GM04503 (cell line): ENCODE measurements at regions not wholly inside any gene's neighbourhood (a gene's known extent, or its start where the extent isn't known, plus 50 kb on each side); places are given as distances from the start of the nearest gene placed in this dataset.

Experiments
- DNase-seq: peaks from one replicate; pipeline ENCODE4 v3.0.0-alpha.2; 2012; ENCODE audit warnings: low read depth

- no peak for DNase-seq
Measured at GRCh38 chr9:20291201-20291600, 331.1 kb downstream of the MLLT3 start.

DNA sequence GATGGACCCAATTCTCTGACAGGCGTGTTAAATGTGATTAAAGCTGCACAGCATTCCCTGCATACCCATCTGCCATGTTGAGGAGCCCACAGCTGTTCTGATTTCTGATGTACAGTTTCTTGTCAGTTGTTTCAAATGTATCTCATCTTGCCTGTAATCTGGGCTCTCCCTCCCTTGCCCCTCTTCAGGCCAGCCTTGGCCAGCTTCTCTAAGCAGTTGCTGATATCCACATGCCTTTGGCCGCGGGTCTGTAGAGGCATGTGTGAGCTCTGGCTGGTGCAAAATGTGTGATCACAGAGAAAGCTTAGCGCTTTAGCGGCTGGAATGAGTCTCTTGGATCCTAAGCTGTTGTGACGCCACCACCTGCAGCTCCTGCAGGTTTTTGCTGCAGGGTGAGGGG is 332.0 kb downstream of the MLLT3 start:
- DNase-seq = no peak

DNA sequence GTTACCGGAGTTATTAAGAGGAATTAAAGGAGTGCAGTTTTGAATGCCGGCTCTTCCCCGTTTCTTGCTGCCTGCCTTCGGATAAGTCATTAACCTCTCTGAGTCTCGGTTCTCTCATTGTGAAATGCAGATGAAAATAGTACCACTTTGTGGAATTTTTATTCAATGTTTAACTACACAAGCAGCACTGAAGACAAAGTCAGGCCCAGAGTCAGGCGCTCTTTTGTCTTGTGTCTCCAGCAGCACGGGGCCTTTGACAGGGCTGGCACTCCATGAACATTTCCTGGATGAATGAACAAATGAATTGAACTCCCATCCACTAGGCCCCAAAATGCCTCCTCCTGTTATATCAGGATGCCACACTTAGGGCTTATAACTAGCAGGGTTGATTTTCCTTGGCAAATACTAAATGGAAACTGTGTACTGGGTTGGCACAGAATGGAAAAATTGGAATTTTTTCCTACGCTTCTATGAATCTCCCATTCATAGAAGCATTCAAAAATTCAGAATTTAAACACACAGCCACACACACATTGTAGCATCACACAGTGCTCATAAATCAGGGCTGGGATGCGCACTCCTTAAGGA is 332.8 kb downstream of the MLLT3 start:
- DNase-seq = no peak

DNA sequence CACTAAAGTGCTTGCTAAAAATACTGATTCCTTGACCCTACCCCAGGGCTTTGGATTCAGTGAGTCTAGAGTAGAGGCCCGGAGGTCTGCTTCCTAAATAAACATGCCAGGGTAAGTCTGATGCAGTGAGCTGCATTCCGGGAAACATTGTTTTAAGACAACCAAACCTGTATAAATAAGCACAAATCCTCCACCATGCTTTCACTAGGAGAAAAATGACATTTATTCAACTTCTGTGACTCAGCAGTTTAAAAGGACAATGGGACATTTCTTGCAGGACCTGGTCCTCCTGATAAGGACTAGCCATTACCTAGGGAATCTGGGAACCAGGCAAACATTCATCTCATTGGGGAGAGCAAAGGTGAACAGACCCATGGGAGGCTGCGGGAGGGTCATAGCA is 335.3 kb downstream of the MLLT3 start:
- DNase-seq = no peak

DNA sequence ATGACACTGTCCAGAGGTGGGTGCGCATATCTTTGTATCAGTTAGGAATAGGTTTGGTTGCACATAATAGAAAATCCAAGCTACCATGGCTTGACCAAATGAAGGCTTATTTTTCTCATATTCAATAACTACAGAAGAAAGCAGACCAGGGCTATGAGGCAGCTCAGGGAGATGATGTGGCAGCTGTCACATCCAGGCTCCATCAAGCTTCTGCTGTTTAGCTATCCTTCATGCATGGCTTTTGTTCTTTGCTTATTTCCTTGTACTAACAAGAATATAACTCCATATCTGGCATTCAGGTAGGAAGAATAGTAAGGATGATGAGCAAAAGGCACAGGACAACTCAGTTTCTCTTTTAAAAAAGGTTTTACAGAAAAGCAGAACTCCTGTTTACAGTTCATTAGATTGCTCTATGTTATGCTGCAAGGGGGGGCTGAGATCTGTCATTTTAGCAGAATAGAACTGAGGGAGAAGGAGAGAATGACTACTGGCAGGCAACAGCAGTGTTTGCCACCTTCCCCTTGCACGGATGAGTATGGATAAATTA is 336.1 kb downstream of the MLLT3 start:
- DNase-seq = no peak

- DNase-seq = no peak
Measured at GRCh38 chr9:20284601-20285289, 337.6 kb downstream of the MLLT3 start.

- DNase-seq = no peak
Measured at GRCh38 chr9:20280330-20280729, 342.0 kb downstream of the MLLT3 start.

DNA sequence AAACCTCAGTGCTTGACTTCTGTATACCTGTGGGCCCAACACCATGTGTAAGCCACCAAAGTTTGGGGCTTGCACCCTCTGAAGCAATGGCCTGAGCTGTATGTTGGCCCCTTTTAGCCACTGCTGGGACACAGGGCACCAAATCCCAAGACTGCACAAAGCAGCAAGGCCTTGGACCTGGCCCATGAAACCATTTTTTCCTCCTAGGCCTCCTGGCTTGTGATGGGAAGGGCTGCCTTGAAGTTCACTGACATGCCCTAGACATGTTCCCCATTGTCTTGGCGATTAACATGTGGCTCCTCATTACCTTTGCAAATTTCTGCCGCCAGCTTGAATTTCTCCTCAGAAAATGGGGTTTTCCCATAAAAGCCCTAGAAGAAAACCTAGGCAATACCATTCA is 345.5 kb downstream of the MLLT3 start:
- DNase-seq = no peak

DNA sequence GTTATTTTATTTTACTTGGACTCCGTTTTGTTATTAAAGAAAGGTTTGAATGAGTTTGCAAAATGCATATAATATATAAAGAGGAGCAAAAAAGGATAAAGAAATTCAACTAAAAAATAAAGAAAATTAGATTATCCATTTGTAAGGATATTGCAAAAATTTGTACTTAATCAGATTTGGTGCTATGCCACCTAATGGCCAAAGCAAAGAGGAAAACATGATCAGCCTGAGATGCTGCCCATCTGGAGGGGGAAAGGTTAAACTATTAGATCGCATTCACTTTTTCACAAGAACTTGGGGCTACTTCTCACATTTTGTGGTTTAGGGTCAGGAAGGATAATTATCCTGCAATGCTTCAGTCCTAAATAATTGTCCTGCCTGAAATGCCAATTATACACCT is 350.6 kb downstream of the MLLT3 start:
- DNase-seq = no peak

DNA sequence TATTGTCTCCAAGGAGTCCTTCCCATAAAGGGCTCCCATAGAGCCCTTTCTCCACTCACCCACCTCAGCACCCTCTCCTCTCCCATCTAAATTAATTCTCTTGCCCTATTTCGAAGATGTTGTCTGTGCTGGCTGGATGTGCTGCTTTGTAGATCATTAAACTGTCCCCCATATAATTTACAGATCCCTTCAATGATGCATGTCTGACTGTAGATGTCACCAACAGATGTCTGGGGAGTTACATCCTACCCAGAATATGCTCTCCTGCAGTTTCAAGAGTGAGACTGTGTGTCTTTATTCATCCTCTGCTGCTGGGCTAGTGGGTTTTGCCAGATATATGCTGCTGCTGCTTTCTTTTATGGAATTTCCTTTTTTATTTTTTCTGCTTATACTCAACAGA is 351.2 kb downstream of the MLLT3 start:
- DNase-seq = peak; percentile 15

GRCh38 chr9:20270161-20270560 is 352.1 kb downstream of the MLLT3 start:
- no peak for DNase-seq

DNA sequence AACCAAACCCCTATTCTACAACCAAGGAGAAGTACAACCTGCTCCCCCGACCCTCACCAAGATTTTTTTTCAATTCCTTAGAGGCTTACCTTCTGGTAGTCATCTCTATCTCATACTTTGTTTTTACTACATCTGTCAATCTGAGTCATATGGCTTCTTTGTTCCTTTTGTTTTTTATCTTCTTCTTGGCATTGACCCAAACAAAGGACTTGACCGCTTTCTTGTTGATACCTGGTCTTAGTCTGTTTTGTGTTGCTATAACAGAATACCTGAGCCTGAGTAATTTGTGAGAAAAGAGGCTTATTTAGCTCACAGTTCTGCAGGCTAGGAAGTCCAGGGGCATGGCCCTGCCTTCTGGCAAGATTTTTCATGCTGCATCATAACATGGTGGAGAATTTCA is 352.7 kb downstream of the MLLT3 start:
- DNase-seq = no peak

DNA sequence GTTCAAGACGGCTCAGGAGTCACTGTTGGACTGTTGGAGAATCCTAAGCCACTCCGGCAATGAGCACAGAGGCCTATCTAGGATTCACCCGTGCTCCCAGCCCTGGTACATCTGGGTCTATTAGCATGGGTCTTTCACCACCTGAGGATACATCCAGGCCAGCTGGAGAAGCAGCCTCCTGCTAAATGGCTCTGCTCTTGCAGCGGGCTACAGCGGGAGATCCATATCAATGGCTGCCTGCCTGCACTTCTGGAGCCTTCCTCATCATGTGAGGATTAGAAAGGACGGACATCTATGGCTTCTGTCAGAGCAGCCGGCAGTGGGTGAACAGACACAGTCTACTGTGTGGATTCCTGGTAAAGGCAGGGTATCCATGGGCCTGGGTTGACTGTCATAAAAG is 357.4 kb downstream of the MLLT3 start:
- DNase-seq = no peak

- no peak for DNase-seq
Measured at GRCh38 chr9:20262611-20263010, 359.7 kb downstream of the MLLT3 start.

GRCh38 chr9:20256284-20256948 is 365.9 kb downstream of the MLLT3 start:
- DNase-seq = no peak

DNA sequence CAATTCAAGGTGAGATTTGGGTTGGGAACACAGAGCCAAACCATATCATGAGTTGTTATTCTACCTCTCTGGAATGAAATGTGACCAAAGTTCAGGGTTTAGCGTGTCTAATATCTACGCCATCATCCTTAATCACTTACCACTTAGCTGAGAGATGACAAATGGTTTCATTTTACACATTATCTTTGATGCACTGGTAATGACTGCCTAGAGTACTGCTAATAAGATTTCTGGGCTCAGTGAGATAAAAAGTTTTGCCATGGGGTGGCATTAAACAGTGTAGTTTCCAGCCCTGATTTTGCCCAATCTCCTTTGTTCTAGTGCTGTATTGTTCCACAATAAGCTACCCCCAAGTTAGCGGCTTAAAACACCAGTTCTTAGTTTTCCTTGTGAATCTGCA is 367.2 kb downstream of the MLLT3 start:
- no peak for DNase-seq

DNA sequence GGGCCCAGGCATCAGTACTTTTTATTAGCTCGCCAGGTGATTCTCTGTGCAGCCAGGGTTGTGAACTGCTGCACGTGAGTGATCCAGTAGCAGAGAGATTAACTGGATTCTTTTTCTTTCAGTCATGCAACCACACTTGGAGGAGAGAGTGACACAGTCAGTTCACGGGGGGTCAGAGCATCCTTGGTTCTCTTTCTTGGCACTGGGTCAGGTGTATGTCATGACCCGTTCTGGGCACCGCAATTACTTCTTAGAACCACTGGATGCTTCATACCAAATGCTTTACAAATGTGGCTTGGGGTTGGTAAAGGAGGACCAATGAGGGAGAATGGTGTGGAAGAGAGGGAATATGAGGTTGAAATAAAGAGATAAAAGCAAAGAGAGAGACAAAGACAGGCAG is 368.7 kb downstream of the MLLT3 start:
- no peak for DNase-seq

- no peak for DNase-seq
Measured at GRCh38 chr9:20252778-20253177, 369.5 kb downstream of the MLLT3 start.

GRCh38 chr9:20250791-20251190 is 371.5 kb downstream of the MLLT3 start:
- no peak for DNase-seq

GRCh38 chr9:20244271-20244670 is 378.0 kb downstream of the MLLT3 start:
- DNase-seq = no peak

DNA sequence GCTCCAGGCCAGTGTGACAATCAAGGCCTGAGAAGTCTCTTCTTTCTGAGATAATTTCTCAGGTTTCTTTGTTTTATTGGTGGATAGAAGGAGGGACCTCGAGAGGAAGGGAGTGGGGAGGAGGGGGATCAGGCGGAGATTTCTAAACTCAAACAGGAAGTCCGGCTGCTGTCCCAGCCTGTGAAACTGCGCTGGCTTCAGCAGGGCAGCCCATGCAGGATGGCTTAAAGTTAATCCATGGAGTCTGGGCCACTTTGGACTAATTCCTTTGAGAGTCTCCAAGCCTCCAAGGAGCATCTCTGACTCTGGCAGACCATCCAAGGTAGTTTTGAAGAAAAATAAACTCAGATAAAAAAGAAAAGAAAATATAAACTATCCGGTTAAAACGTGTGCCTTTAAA is 378.5 kb downstream of the MLLT3 start:
- DNase-seq = no peak

GRCh38 chr9:20242510-20243189 is 379.6 kb downstream of the MLLT3 start:
- no peak for DNase-seq

DNA sequence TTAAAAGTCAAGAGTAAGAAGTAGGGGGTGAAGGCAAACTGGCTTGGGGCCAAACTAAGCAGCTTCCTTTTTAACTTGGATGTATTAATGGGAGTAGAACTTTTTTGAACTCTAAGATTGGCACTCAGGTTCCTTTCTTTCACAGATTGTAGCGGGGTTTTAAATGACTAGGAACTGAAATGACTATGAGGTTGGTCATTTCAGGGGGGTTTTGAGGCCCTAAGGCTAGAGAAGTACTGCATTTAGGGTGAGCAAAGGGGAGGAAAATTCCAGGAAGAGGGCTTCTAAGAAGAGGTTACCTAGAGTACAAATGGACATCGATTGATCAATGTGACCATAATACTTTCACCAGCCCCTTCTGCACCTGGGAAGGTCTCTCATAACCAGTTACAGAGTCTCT is 381.8 kb downstream of the MLLT3 start:
- DNase-seq = no peak
